Gastrocnemius medialis (tissue), 4 donors: ENCODE measurements at regions not wholly inside any gene's neighbourhood (a gene's known extent, or its start where the extent isn't known, plus 50 kb on each side); places are given as distances from the start of the nearest gene placed in this dataset.

Source experiments
- ATAC-seq, 2 donors: fragments of 150-250 bp; one replicate each; pipeline ENCODE4 v1.9.1; 2016
- DNase-seq, 2 donors: peaks; one replicate each; pipeline ENCODE4 v3.0.0-alpha.2; 2019
- H3K27ac ChIP-seq, 4 donors: fragments of 200-600 bp; sonication (generic); 1 replicate in 1 of 4; 2 replicates in 3 of 4; pipeline ENCODE4 v1.5.1; 2016 to 2018; ENCODE audit warnings: mild to moderate bottlenecking in 2 of 4, moderate library complexity in 1 of 4
- H3K27me3 ChIP-seq, 3 donors: fragments of 200-600 bp; sonication (generic) in 2 of 3; 1 replicate in 1 of 3; 2 replicates in 2 of 3; pipeline versions ENCODE4 v1.5.1 to v1.6.0; 2016 to 2019; ENCODE audit warnings: mild to moderate bottlenecking in 1 of 3, moderate library complexity in 1 of 3
- H3K36me3 ChIP-seq, 2 donors: fragments of 200-600 bp; sonication (generic) in 1 of 2; one replicate each; pipeline ENCODE4 v1.5.1; 2017 to 2018
- H3K4me1 ChIP-seq, 2 donors: fragments of 200-600 bp; sonication (generic) in 1 of 2; one replicate each; pipeline ENCODE4 v1.5.1; 2016 to 2017; ENCODE audit warnings: mild to moderate bottlenecking in 2 of 2
- H3K4me3 ChIP-seq, 4 donors: fragments of 200-600 bp; sonication (generic) in 3 of 4; 1 replicate in 1 of 4; 2 replicates in 3 of 4; pipeline ENCODE4 v1.5.1; 2016 to 2019; ENCODE audit warnings: mild to moderate bottlenecking in 2 of 4
- H3K9me3 ChIP-seq, 3 donors: fragments of 200-600 bp; sonication (generic) in 2 of 3; 1 replicate in 1 of 3; 2 replicates in 2 of 3; pipeline ENCODE4 v1.5.1; 2016 to 2019
- CTCF ChIP-seq, 5 experiments: fragments of 450-650 bp in 3 of 5; fragments of 200-600 bp in 2 of 5; sonication (generic) in 2 of 5; IDR thresholded peaks in 4 of 5; conservative IDR thresholded peaks in 1 of 5; 1 replicate in 4 of 5; 2 replicates in 1 of 5; pipeline ENCODE4 v1.5.1; 2016 to 2019; ENCODE audit warnings: antibody characterized with exemption in 5 of 5, mild to moderate bottlenecking in 3 of 5, moderate library complexity in 3 of 5
- POLR2A ChIP-seq, 2 donors: fragments of 450-650 bp; IDR thresholded peaks; one replicate each; pipeline ENCODE4 v1.6.1; 2017; ENCODE audit warnings: antibody characterized with exemption in 2 of 2, mild to moderate bottlenecking in 2 of 2, moderate library complexity in 2 of 2
- in situ Hi-C, 4 donors: fragments of 200-750 bp; cut with MboI; loops; one replicate each; pipeline versions ENCODE4 v1.15.0 to v1.8.0; 2017; ENCODE audit warnings: low sequenced_read_pairs in 4 of 4
- intact Hi-C: fragments of 100-400 bp; cut with DNase I; formaldehyde crosslinking; loops from one replicate; pipeline ENCODE4 v1.15.1; 2023; ENCODE audit warnings: low total_unique reads

DNA sequence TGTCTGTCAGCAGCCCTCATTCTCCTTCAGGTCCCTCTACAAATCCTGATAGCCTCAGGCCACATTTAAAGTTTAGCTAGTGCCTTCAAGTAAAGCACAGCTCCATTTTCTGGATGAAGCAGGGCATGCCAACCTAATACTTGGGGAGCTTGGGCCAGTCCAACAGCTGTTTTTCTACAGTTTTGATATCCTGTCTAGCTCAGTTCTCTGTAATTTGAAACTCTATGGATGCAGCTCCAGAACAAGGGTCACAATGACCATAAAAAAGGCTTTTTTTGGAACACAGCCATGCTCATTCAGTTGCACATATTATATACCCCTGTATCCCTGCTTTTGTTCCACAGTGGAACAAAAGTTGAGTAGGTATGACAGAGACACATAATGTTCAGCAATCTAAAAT lies 373.5 kb downstream of the SUCLG1 start:
- Histone ChIP-seq H3K4me3 (no peak overlapping the region), H3K27ac (no peak overlapping the region), H3K36me3 (no peaks in the 10 kb centered on the region), H3K27me3 (no peaks in the 10 kb centered on the region), H3K9me3 (no peaks in the 10 kb centered on the region), H3K4me1 (no peaks in the 10 kb centered on the region)
- TF ChIP-seq POLR2A (IDR thresholded peaks at IDR 0.05) (no peak), CTCF (IDR thresholded peaks at IDR 0.05 in 4 of 5, conservative IDR thresholded peaks at IDR 0.05 in 1 of 5) (no peak)
- intact Hi-C loops (no loop called here), in situ Hi-C loops (no loop called here)
- no peak for ATAC-seq
- DNase-seq: no peak

- no peak overlapping the region for H3K4me3 ChIP-seq
- intact Hi-C loops: no loop called here
- no peaks in the 10 kb centered on the region for H3K27me3 ChIP-seq
- H3K4me1 ChIP-seq: no peaks in the 10 kb centered on the region
- no peak for TF ChIP-seq CTCF (IDR thresholded peaks at IDR 0.05 in 4 of 5, conservative IDR thresholded peaks at IDR 0.05 in 1 of 5)
- no peak for TF ChIP-seq POLR2A (IDR thresholded peaks at IDR 0.05)
- in situ Hi-C loops: no loop called here
- ATAC-seq: no peak
- DNase-seq: no peak
- no peak overlapping the region for H3K27ac ChIP-seq
- H3K36me3 ChIP-seq: no peaks in the 10 kb centered on the region
- no peaks in the 10 kb centered on the region for H3K9me3 ChIP-seq
These were observed 374.2 kb downstream of the SUCLG1 start for GRCh38 chr2:84084856-84085255.

- intact Hi-C loops (no loop called here), in situ Hi-C loops (no loop called here)
- Histone ChIP-seq H3K36me3 (no peaks in the 10 kb centered on the region), H3K9me3 (no peaks in the 10 kb centered on the region), H3K27ac (no peak overlapping the region), H3K4me3 (no peak overlapping the region), H3K4me1 (no peaks in the 10 kb centered on the region), H3K27me3 (no peaks in the 10 kb centered on the region)
- DNase-seq: no peak
- ATAC-seq: no peak
- TF ChIP-seq POLR2A (IDR thresholded peaks at IDR 0.05): no peak
- no peak for TF ChIP-seq CTCF (IDR thresholded peaks at IDR 0.05 in 4 of 5, conservative IDR thresholded peaks at IDR 0.05 in 1 of 5)
These were observed 375.1 kb downstream of the SUCLG1 start for GRCh38 chr2:84083984-84084383.

DNA sequence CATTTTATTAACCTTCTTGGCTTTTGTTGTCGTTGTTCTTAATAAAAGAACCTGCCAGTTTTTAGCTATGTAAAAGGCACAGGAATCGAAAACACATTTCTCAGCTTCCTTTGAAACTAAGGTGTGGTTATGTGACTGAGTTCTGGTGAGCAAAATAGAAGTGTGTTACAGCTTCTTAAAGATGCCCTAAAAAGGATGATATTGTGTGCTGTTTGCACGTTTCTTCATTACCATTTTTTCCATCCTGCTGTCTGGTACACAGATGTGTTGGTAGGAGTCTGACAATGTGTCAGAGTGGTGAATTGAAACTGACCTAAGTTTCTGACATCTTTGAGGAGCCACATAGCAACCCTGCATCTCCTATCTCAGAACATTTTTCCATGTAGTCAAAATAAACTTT lies 380.6 kb downstream of the SUCLG1 start:
- H3K36me3 ChIP-seq: no peaks in the 10 kb centered on the region
- intact Hi-C loops (no loop called here), in situ Hi-C loops (no loop called here)
- DNase-seq (no peak), ATAC-seq (no peak)
- H3K27ac ChIP-seq: no peak overlapping the region
- TF ChIP-seq POLR2A (IDR thresholded peaks at IDR 0.05): no peak
- TF ChIP-seq CTCF (IDR thresholded peaks at IDR 0.05 in 4 of 5, conservative IDR thresholded peaks at IDR 0.05 in 1 of 5): no peak
- H3K9me3 ChIP-seq: no peaks in the 10 kb centered on the region
- H3K4me1 ChIP-seq: no peaks in the 10 kb centered on the region
- H3K4me3 ChIP-seq: no peak overlapping the region
- no peaks in the 10 kb centered on the region for H3K27me3 ChIP-seq

GRCh38 chr2:84077496-84077895 lies 381.6 kb downstream of the SUCLG1 start:
- Histone ChIP-seq H3K9me3 (no peaks in the 10 kb centered on the region), H3K27me3 (no peaks in the 10 kb centered on the region), H3K4me1 (no peaks in the 10 kb centered on the region), H3K4me3 (no peak overlapping the region), H3K36me3 (no peaks in the 10 kb centered on the region), H3K27ac (no peak overlapping the region)
- no peak for ATAC-seq
- no peak for DNase-seq
- in situ Hi-C loops: no loop called here
- TF ChIP-seq POLR2A (IDR thresholded peaks at IDR 0.05) (no peak), CTCF (IDR thresholded peaks at IDR 0.05 in 4 of 5, conservative IDR thresholded peaks at IDR 0.05 in 1 of 5) (no peak)
- intact Hi-C loops: no loop called here
